HL-60 (cell line): ENCODE measurements at regions not wholly inside any gene's neighbourhood (a gene's known extent, or its start where the extent isn't known, plus 50 kb on each side); places are given as distances from the start of the nearest gene placed in this dataset.

Experiments used
- DNase-seq, 2 experiments: peaks; one replicate each; pipeline ENCODE4 v3.0.0-alpha.2; 2010 to 2020; ENCODE audit warnings: low read depth in 1 of 2, low spot score in 1 of 2
- H3K27ac ChIP-seq: fragments of 250-450 bp; sonication (Bioruptor Pico); replicated peaks from 2 replicates; pipeline ENCODE4 v1.5.1; 2020; ENCODE audit warnings: mild to moderate bottlenecking, moderate library complexity
- H3K27me3 ChIP-seq: fragments of 250-450 bp; sonication (Bioruptor Pico); 2 replicates; pipeline ENCODE4 v1.5.1; 2021; ENCODE audit warnings: mild to moderate bottlenecking, moderate library complexity; ENCODE audit not compliant: insufficient read depth, poor library complexity, severe bottlenecking
- H3K4me3 ChIP-seq: replicated peaks from 2 replicates; pipeline ENCODE4 v1.5.1; 2011; ENCODE audit warnings: mild to moderate bottlenecking, control low read depth, low read length; ENCODE audit not compliant: insufficient read depth
- CTCF ChIP-seq: IDR thresholded peaks from one replicate; pipeline ENCODE4 v1.5.1; 2011; ENCODE audit warnings: low read length, control low read depth, inconsistent platforms; ENCODE audit not compliant: insufficient read depth
- GABPA ChIP-seq: IDR thresholded peaks from 2 replicates; pipeline ENCODE4 v1.6.1; 2012; ENCODE audit warnings: low read depth
- POLR2AphosphoS5 ChIP-seq: IDR thresholded peaks from 2 replicates; pipeline ENCODE4 v1.6.1; 2012; ENCODE audit warnings: low read depth
- REST ChIP-seq: IDR thresholded peaks from 2 replicates; pipeline ENCODE4 v1.6.1; 2012; ENCODE audit warnings: low read depth; ENCODE audit not compliant: insufficient replicate concordance
- SPI1 ChIP-seq: IDR thresholded peaks from 2 replicates; pipeline ENCODE4 v1.6.1; 2012; ENCODE audit warnings: low read depth, mild to moderate bottlenecking, borderline replicate concordance

- Histone ChIP-seq H3K27me3 (no peaks in the 10 kb centered on the region), H3K27ac (no peak overlapping the region), H3K4me3 (no peak overlapping the region)
- TF ChIP-seq GABPA (no peak), REST (no peak), SPI1 (no peak), CTCF (no peak), POLR2AphosphoS5 (no peak)
- no peak for DNase-seq
Measured at GRCh38 chr3:23094412-23094811, 108.7 kb upstream of the UBE2E2 start.

DNA sequence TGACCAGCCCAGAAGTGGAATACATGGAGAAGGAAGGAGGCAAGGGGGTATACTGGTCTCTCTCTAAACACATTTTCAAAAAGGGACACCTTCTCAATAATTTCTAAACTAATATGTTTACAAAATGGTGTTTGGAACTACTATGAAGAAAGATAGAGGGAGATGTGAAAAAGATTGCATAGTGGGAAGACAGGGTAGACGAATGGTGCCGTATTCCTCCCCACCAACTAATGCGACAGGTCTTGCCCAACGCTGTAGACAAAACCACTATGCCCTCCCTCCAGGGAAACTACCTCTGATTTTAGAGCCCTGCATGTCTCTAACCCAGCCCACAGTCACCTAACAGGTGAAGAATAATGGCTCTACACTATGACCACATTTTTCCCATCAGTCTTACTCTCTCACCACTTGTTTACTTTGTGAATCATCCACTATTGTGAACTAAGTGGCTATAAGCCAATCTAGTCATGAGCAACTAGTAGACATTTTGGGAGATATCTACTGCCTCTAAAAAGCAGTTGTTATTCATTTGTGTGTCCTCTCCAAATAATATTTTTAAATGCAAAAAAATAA, 108.2 kb upstream of the UBE2E2 start:
- Histone ChIP-seq H3K4me3 (no peak overlapping the region), H3K27ac (no peak overlapping the region), H3K27me3 (no peaks in the 10 kb centered on the region)
- no peak for TF ChIP-seq POLR2AphosphoS5
- TF ChIP-seq GABPA, result no peak
- no peak for TF ChIP-seq SPI1
- TF ChIP-seq REST, result no peak
- TF ChIP-seq CTCF, result no peak
- no peak for DNase-seq

- DNase-seq, result no peak
- no peak overlapping the region for H3K4me3 ChIP-seq
- TF ChIP-seq REST (no peak), CTCF (no peak), POLR2AphosphoS5 (no peak), GABPA (no peak), SPI1 (no peak)
- no peak overlapping the region for H3K27ac ChIP-seq
- no peaks in the 10 kb centered on the region for H3K27me3 ChIP-seq
Measured at GRCh38 chr3:23096041-23096440, 107.1 kb upstream of the UBE2E2 start.
